AG09319 (cell line): ENCODE measurements at regions not wholly inside any gene's neighbourhood (a gene's known extent, or its start where the extent isn't known, plus 50 kb on each side); places are given as distances from the start of the nearest gene placed in this dataset.
"Not testable (repeated sequence)": the region's sequence is repeated elsewhere in the genome, so short reads cannot be mapped to it uniquely, and the experiment has no call there.

Experiments used
- DNase-seq: peaks from one replicate; pipeline ENCODE4 v3.0.0-alpha.2; 2010; ENCODE audit warnings: low read depth; ENCODE audit errors: extremely low read depth
- TF ChIP-seq, protein P1 (sequence below): IDR thresholded peaks from 2 replicates; pipeline ENCODE4 v1.5.1; 2011; ENCODE audit warnings: low read depth, mild to moderate bottlenecking, inconsistent platforms, low read length, moderate library complexity

GRCh38 chr1:229170778-229171505, 100.0 kb upstream of the RAB4A start:
- TF ChIP-seq, protein P1, sequence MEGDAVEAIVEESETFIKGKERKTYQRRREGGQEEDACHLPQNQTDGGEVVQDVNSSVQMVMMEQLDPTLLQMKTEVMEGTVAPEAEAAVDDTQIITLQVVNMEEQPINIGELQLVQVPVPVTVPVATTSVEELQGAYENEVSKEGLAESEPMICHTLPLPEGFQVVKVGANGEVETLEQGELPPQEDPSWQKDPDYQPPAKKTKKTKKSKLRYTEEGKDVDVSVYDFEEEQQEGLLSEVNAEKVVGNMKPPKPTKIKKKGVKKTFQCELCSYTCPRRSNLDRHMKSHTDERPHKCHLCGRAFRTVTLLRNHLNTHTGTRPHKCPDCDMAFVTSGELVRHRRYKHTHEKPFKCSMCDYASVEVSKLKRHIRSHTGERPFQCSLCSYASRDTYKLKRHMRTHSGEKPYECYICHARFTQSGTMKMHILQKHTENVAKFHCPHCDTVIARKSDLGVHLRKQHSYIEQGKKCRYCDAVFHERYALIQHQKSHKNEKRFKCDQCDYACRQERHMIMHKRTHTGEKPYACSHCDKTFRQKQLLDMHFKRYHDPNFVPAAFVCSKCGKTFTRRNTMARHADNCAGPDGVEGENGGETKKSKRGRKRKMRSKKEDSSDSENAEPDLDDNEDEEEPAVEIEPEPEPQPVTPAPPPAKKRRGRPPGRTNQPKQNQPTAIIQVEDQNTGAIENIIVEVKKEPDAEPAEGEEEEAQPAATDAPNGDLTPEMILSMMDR: no peak
- DNase-seq: no peak

DNA sequence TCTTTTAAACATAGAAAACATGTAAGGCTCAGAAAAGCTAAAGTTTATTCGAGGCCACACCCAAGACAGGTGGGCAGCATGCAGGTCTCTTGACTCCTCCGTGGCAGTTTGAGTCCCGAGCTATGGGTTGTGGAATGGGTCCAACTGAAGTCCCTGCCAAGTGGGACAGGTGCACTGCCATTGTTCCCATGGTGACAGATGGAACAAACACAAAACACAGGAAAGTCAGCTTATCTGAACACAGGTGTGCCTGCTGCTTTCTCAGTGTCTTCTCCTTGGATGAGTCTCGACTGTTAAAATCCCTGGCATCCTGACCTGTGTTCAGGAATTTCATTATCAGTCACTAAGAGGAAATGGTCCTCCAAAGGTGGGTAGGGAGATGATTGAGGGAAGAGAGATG, 99.0 kb upstream of the RAB4A start:
- TF ChIP-seq, protein P1: no peak
- DNase-seq: no peak

- DNase-seq: not testable (repeated sequence)
Observed at GRCh38 chr1:229173491-229174476, 97.1 kb upstream of the RAB4A start.

GRCh38 chr1:229175297-229175696, 95.6 kb upstream of the RAB4A start:
- DNase-seq: not testable (repeated sequence)

DNA sequence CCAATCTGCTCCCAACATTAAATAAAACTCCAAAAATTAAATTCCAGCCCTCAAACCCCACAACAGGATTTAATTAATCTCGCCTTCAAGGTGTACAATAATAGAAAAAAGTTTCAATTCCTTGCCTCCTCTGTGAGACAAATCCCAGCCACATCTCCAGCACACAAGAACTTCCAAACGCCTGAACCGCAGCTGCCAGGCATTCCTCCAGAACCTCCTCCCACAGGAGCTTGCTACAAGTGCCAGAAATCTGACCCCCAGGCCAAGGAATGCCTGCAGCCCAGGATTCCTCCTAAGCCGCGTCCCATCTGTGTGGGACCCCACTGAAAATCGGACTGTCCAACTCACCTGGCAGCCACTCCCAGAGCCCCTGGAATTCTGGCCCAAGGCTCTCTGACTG, 94.5 kb upstream of the RAB4A start:
- not testable (repeated sequence) for DNase-seq

- TF ChIP-seq, protein P1: no peak
- DNase-seq: no peak
Observed at GRCh38 chr1:229180161-229180560, 90.8 kb upstream of the RAB4A start.

DNA sequence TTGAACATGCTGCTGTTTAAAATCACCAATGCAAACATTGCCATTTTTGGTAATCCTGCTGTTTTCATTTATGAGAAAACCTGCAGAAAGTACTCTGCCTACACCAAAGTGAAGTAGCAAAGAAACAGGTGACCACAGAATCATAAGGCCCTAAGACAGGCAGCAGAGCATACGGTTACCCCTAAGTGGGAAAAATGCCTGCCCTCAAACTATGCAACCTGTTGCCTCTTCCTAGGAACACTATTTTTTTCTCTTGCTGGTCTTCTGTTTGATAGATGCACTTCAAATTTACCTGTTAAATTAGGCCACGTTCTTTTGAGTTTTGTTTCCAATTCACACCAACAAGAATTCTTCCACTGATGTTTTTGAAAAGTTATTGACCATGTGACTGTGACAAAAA, 89.5 kb upstream of the RAB4A start:
- no peak for DNase-seq
- TF ChIP-seq, protein P1: no peak

DNA sequence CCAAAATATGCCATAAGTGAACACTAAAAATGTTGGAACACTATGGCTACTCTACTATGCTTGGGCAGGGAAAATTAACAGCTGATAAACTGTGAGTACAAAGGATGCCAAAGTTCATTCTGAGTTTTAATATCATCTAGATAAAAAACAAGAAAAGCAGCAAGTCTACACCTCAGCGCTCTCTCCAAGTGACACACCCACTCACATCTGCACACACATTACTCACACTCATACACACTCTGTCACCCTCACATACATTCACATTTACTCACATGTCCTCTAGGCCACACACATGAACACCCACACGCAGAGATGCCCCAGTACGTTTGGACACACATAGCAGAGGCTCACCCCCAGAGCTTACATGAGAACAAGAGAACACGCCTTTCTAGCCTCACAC, 87.3 kb upstream of the RAB4A start:
- DNase-seq: no peak
- TF ChIP-seq, protein P1: no peak
